ENCODE measurements at regions not wholly inside any gene's neighbourhood (a gene's known extent, or its start where the extent isn't known, plus 50 kb on each side); places are given as distances from the start of the nearest gene placed in this dataset.

- Histone ChIP-seq H3K9me3 (ENCODE audit: control insufficient read depth, insufficient read depth, low read depth, low read length) (no peaks in the 10 kb centered on the region), H3K4me3 (ENCODE audit: low read depth in 2 of 2, low read length in 2 of 2) (no peak overlapping the region), H3K27me3 (ENCODE audit: control insufficient read depth, insufficient read depth, low read length) (no peaks in the 10 kb centered on the region; the same call in 1 of the 2 replicates), H3K4me1 (ENCODE audit: control insufficient read depth, insufficient read depth, low read length) (no peaks in the 10 kb centered on the region), H3K36me3 (ENCODE audit: control insufficient read depth, insufficient read depth, low read length) (no peaks in the 10 kb centered on the region), H3K27ac (ENCODE audit: low read length) (no peak overlapping the region)
- ATAC-seq, result no peak
- ChIA-PET CTCF (interaction anchor here (1.4 kb wide), 1 partner anchor 1033 kb away, joined by 3 read pairs; no protein-coding TSS in a partner anchor), POLR2A (no interaction called here)
- BruUV-seq (replicated peaks), result no TSS peak
- intact Hi-C loops (cut with micrococcal nuclease; ENCODE audit: unreplicated experiment) (loop anchor here (5.0 kb wide), 1 partner anchor 1035 kb away; no protein-coding TSS in a partner anchor), in situ Hi-C loops (cut with HindIII; ENCODE audit: low pct_unique_long_range_greater_than_20kb, low sequenced_read_pairs) (no loop called here)
- no peak for TF ChIP-seq TCF7L2 (IDR thresholded peaks at IDR 0.05; ENCODE audit: low read depth, low read length)
- no peak for TF ChIP-seq CTCF (IDR thresholded peaks at IDR 0.05)
- TF ChIP-seq, protein P1, sequence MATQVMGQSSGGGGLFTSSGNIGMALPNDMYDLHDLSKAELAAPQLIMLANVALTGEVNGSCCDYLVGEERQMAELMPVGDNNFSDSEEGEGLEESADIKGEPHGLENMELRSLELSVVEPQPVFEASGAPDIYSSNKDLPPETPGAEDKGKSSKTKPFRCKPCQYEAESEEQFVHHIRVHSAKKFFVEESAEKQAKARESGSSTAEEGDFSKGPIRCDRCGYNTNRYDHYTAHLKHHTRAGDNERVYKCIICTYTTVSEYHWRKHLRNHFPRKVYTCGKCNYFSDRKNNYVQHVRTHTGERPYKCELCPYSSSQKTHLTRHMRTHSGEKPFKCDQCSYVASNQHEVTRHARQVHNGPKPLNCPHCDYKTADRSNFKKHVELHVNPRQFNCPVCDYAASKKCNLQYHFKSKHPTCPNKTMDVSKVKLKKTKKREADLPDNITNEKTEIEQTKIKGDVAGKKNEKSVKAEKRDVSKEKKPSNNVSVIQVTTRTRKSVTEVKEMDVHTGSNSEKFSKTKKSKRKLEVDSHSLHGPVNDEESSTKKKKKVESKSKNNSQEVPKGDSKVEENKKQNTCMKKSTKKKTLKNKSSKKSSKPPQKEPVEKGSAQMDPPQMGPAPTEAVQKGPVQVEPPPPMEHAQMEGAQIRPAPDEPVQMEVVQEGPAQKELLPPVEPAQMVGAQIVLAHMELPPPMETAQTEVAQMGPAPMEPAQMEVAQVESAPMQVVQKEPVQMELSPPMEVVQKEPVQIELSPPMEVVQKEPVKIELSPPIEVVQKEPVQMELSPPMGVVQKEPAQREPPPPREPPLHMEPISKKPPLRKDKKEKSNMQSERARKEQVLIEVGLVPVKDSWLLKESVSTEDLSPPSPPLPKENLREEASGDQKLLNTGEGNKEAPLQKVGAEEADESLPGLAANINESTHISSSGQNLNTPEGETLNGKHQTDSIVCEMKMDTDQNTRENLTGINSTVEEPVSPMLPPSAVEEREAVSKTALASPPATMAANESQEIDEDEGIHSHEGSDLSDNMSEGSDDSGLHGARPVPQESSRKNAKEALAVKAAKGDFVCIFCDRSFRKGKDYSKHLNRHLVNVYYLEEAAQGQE (IDR thresholded peaks at IDR 0.05; ENCODE audit: insufficient read depth in 1 of 2, low read depth in 2 of 2, low read length in 1 of 2), result no peak
- no peak for TF ChIP-seq POLR2AphosphoS5 (IDR thresholded peaks at IDR 0.05; ENCODE audit: low read depth, low read length)
- TF ChIP-seq SIN3A (IDR thresholded peaks at IDR 0.05; ENCODE audit: borderline replicate concordance, insufficient read depth, low read depth, low read length), result no peak
- DNase-seq (ENCODE audit: low read depth, low spot score), result no peak
Observed at GRCh38 chr5:145236983-145237382, 598.2 kb downstream of the PRELID2 start.

DNA sequence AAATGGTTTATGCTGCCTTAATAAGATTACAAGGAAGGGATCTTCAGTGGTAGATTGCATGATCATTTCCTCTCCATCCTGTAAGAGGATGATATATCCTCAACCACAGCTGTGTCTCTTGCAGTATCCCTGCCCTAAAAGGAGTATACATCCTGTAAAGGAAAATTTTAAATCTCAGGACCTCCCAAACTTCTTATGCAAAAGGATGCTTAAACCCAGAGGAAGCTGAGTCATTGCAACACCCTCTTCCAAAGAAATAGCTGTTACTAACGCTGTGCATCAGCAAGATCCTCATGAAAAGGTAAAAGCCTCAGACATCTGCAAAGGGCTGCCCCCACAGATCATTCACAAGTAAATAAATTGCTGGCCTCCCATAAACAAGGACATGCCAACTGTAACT, 599.0 kb downstream of the PRELID2 start:
- ATAC-seq (no peak), DNase-seq (ENCODE audit: low read depth, low spot score) (no peak)
- no peaks in the 10 kb centered on the region for H3K4me1 ChIP-seq (ENCODE audit: control insufficient read depth, insufficient read depth, low read length)
- H3K36me3 ChIP-seq (ENCODE audit: control insufficient read depth, insufficient read depth, low read length), result no peaks in the 10 kb centered on the region
- H3K4me3 ChIP-seq (ENCODE audit: low read depth in 2 of 2, low read length in 2 of 2), result no peak overlapping the region
- no TSS peak for BruUV-seq (replicated peaks)
- CTCF ChIA-PET, result no interaction called here
- no peak overlapping the region for H3K27ac ChIP-seq (ENCODE audit: low read length)
- in situ Hi-C loops (cut with HindIII; ENCODE audit: low pct_unique_long_range_greater_than_20kb, low sequenced_read_pairs), result no loop called here
- H3K9me3 ChIP-seq (ENCODE audit: control insufficient read depth, insufficient read depth, low read depth, low read length), result no peaks in the 10 kb centered on the region
- TF ChIP-seq SIN3A (IDR thresholded peaks at IDR 0.05; ENCODE audit: borderline replicate concordance, insufficient read depth, low read depth, low read length), result no peak
- H3K27me3 ChIP-seq (ENCODE audit: control insufficient read depth, insufficient read depth, low read length), result no peaks in the 10 kb centered on the region; the same call in 1 of the 2 replicates
- intact Hi-C loops (cut with micrococcal nuclease; ENCODE audit: unreplicated experiment), result loop anchor here (5.0 kb wide), 1 partner anchor 1034 kb away; no protein-coding TSS in a partner anchor
- POLR2A ChIA-PET, result no interaction called here

- H3K27me3 ChIP-seq (ENCODE audit: control insufficient read depth, insufficient read depth, low read length), result no peaks in the 10 kb centered on the region; the same call in 1 of the 2 replicates
- no peak overlapping the region for H3K27ac ChIP-seq (ENCODE audit: low read length)
- TF ChIP-seq, protein P1 (IDR thresholded peaks at IDR 0.05; ENCODE audit: insufficient read depth in 1 of 2, low read depth in 2 of 2, low read length in 1 of 2), result no peak
- TF ChIP-seq POLR2AphosphoS5 (IDR thresholded peaks at IDR 0.05; ENCODE audit: low read depth, low read length) (no peak), SIN3A (IDR thresholded peaks at IDR 0.05; ENCODE audit: borderline replicate concordance, insufficient read depth, low read depth, low read length) (no peak), TCF7L2 (IDR thresholded peaks at IDR 0.05; ENCODE audit: low read depth, low read length) (no peak), CTCF (IDR thresholded peaks at IDR 0.05) (no peak)
- H3K4me1 ChIP-seq (ENCODE audit: control insufficient read depth, insufficient read depth, low read length), result no peaks in the 10 kb centered on the region
- H3K36me3 ChIP-seq (ENCODE audit: control insufficient read depth, insufficient read depth, low read length), result no peaks in the 10 kb centered on the region
- ChIA-PET POLR2A (no interaction called here), CTCF (no interaction called here)
- BruUV-seq (replicated peaks), result no TSS peak
- ATAC-seq (no peak), DNase-seq (ENCODE audit: low read depth, low spot score) (no peak)
- in situ Hi-C loops (cut with HindIII; ENCODE audit: low pct_unique_long_range_greater_than_20kb, low sequenced_read_pairs), result no loop called here
- H3K9me3 ChIP-seq (ENCODE audit: control insufficient read depth, insufficient read depth, low read depth, low read length), result no peaks in the 10 kb centered on the region
- intact Hi-C loops (cut with micrococcal nuclease; ENCODE audit: unreplicated experiment), result no loop called here
- no peak overlapping the region for H3K4me3 ChIP-seq (ENCODE audit: low read depth in 2 of 2, low read length in 2 of 2)
Observed at GRCh38 chr5:145233461-145233860, 601.7 kb downstream of the PRELID2 start.
